B cell (primary cell): ENCODE measurements at regions not wholly inside any gene's neighbourhood (a gene's known extent, or its start where the extent isn't known, plus 50 kb on each side); places are given as distances from the start of the nearest gene placed in this dataset.

ENCODE experiments used
- EZH2 ChIP-seq: IDR thresholded peaks from 2 replicates; pipeline ENCODE4 v1.6.1; 2012; ENCODE audit warnings: borderline replicate concordance, low read depth, mild to moderate bottlenecking, moderate library complexity, low read length; ENCODE audit not compliant: insufficient read depth, poor library complexity, severe bottlenecking
- TF ChIP-seq, protein P1 (sequence below): fragments of 200-600 bp; IDR thresholded peaks from one replicate; pipeline ENCODE4 v1.8.0; 2022; ENCODE audit warnings: antibody characterized with exemption, mild to moderate bottlenecking

DNA sequence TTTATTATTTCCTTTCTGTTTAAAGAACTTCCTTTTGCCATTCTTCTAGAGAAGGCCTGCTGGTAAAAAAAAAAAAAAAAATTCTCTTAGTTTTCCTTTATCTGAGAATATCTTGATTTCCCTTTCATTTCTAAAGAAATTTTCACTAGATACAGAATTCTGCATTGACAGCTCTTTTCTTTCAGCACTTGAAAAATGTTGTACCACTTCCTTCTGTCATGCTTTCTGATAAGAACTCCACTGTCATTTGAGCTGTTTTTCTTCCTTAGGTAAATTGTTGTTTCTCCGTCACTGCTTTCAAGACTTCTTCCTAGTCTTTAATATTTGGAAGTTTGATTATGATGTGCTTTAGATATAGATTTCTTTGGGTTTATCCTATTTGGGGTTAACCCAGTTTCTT, 113.6 kb upstream of the BTG1 start:
- TF ChIP-seq, protein P1, sequence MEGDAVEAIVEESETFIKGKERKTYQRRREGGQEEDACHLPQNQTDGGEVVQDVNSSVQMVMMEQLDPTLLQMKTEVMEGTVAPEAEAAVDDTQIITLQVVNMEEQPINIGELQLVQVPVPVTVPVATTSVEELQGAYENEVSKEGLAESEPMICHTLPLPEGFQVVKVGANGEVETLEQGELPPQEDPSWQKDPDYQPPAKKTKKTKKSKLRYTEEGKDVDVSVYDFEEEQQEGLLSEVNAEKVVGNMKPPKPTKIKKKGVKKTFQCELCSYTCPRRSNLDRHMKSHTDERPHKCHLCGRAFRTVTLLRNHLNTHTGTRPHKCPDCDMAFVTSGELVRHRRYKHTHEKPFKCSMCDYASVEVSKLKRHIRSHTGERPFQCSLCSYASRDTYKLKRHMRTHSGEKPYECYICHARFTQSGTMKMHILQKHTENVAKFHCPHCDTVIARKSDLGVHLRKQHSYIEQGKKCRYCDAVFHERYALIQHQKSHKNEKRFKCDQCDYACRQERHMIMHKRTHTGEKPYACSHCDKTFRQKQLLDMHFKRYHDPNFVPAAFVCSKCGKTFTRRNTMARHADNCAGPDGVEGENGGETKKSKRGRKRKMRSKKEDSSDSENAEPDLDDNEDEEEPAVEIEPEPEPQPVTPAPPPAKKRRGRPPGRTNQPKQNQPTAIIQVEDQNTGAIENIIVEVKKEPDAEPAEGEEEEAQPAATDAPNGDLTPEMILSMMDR, result no peak
- TF ChIP-seq EZH2, result no peak
